ENCODE measurements at regions not wholly inside any gene's neighbourhood (a gene's known extent, or its start where the extent isn't known, plus 50 kb on each side); places are given as distances from the start of the nearest gene placed in this dataset.

DNA sequence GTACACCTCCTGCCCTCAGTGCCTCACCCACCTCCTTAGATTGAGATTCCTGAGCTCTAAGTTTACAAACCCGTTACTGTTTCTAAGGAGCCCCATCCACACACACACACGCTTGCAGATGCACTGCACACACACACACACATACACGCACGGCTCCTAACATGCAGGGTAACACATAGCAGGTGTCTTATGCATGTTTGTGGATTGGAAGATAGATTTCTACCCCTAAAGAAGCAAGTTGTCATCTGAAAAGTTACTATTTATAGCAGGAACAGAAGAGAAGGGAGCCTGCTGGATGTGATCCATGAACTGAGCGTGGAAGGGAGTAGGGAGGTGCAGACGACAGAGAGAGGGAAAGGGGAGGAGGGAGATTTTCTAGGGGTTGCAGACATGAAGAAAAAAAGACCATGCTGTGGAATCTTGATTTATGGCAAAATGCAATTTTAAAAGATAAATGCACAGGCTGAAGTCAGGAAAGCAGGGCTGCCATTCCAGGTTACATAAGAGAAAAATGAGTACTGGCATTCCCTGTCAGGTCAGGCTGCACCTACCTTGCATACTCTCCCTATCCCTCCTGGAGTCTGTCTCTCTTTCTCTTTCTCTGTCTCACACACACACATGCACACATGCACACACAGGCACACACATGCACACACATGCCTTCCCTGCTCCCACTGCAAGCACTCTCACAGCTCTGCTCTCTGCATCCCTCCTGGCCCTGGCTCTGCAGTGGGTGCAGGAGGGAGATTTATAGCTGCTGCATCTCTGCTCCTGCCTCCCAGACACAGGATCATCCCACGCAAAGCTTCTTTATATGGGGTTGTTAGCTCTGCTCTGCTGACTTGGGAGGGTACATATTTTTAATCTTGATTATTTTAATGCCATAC is 192.6 kb upstream of the MYT1L start:
- no peak for TF ChIP-seq ZFP30 (CRISPR knock-in tag; IDR thresholded peaks at IDR 0.05)
- TF ChIP-seq CREB5 (CRISPR knock-in tag; IDR thresholded peaks at IDR 0.05; ENCODE audit: low read depth) = no peak
- TF ChIP-seq, protein P1, sequence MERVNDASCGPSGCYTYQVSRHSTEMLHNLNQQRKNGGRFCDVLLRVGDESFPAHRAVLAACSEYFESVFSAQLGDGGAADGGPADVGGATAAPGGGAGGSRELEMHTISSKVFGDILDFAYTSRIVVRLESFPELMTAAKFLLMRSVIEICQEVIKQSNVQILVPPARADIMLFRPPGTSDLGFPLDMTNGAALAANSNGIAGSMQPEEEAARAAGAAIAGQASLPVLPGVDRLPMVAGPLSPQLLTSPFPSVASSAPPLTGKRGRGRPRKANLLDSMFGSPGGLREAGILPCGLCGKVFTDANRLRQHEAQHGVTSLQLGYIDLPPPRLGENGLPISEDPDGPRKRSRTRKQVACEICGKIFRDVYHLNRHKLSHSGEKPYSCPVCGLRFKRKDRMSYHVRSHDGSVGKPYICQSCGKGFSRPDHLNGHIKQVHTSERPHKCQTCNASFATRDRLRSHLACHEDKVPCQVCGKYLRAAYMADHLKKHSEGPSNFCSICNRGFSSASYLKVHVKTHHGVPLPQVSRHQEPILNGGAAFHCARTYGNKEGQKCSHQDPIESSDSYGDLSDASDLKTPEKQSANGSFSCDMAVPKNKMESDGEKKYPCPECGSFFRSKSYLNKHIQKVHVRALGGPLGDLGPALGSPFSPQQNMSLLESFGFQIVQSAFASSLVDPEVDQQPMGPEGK (CRISPR knock-in tag; IDR thresholded peaks at IDR 0.05; ENCODE audit: borderline replicate concordance) = no peak
- TF ChIP-seq TOX (CRISPR knock-in tag; IDR thresholded peaks at IDR 0.05; ENCODE audit: borderline replicate concordance) = no peak
- no peak for TF ChIP-seq POU6F1 (CRISPR knock-in tag; IDR thresholded peaks at IDR 0.05; ENCODE audit: borderline replicate concordance, low read depth)
- no peak for TF ChIP-seq RARB (CRISPR knock-in tag; IDR thresholded peaks at IDR 0.05)
- TF ChIP-seq CSRNP3 (CRISPR knock-in tag; IDR thresholded peaks at IDR 0.05) = no peak
- no peak for TF ChIP-seq ZNF70 (CRISPR knock-in tag; IDR thresholded peaks at IDR 0.05)
- TF ChIP-seq PPARA (CRISPR knock-in tag; IDR thresholded peaks at IDR 0.05; ENCODE audit: borderline replicate concordance) = no peak
- no peak for TF ChIP-seq ESRRG (CRISPR knock-in tag; IDR thresholded peaks at IDR 0.05)
- no peak for TF ChIP-seq ZC3H10 (CRISPR knock-in tag; IDR thresholded peaks at IDR 0.05)

Measured in SK-N-SH treated with all-trans-retinoic acid at 6 μM for 48 hours (cell line).